Chondrocyte (in vitro differentiated cells): ENCODE measurements at regions not wholly inside any gene's neighbourhood (a gene's known extent, or its start where the extent isn't known, plus 50 kb on each side); places are given as distances from the start of the nearest gene placed in this dataset.

Experiments
- DNase-seq: peaks from one replicate; pipeline ENCODE4 v3.0.0; 2021; ENCODE audit warnings: mixed read lengths, low spot score
- H3K27ac Mint-ChIP-seq: one replicate; pipeline ENCODE4 v1.8.0; 2021; ENCODE audit warnings: mild to moderate bottlenecking, moderate library complexity, mixed read lengths; ENCODE audit not compliant: unreplicated experiment
- H3K27me3 Mint-ChIP-seq: 2 replicates; pipeline ENCODE4 v1.8.0; 2021; ENCODE audit warnings: low read depth, mixed read lengths
- H3K36me3 Mint-ChIP-seq: 2 replicates; pipeline ENCODE4 v1.8.0; 2021; ENCODE audit warnings: low read depth, mixed read lengths
- H3K4me1 Mint-ChIP-seq: 2 replicates; pipeline ENCODE4 v1.8.0; 2021; ENCODE audit warnings: low read depth, mild to moderate bottlenecking, mixed read lengths
- H3K4me3 Mint-ChIP-seq: one replicate; pipeline ENCODE4 v1.8.0; 2021; ENCODE audit warnings: mild to moderate bottlenecking, moderate library complexity, mixed read lengths; ENCODE audit not compliant: unreplicated experiment
- H3K9me3 Mint-ChIP-seq: 2 replicates; pipeline ENCODE4 v1.8.0; 2021; ENCODE audit warnings: low read depth, mixed read lengths
- CTCF ChIP-seq: fragments of 200-600 bp; sonication (generic); IDR thresholded peaks from 2 replicates; pipeline ENCODE4 v1.5.0; 2021; ENCODE audit warnings: antibody characterized with exemption, mild to moderate bottlenecking, moderate library complexity

GRCh38 chr10:8531116-8531515 is 476.6 kb downstream of the GATA3 start:
- no peaks in the 10 kb centered on the region for H3K4me1 Mint-ChIP-seq

GRCh38 chr10:8532647-8533046 is 478.2 kb downstream of the GATA3 start:
- no peak for DNase-seq
- no peak overlapping the region for H3K4me3 Mint-ChIP-seq
- H3K9me3 Mint-ChIP-seq: peaks cover 9% of the 10 kb centered on the region
- H3K36me3 Mint-ChIP-seq: no peaks in the 10 kb centered on the region
- no peaks in the 10 kb centered on the region for H3K4me1 Mint-ChIP-seq
- H3K27me3 Mint-ChIP-seq: no peaks in the 10 kb centered on the region
- TF ChIP-seq CTCF: no peak
- H3K27ac Mint-ChIP-seq: no peak overlapping the region

More at GRCh38 chr10:8531116-8531515, 476.6 kb downstream of the GATA3 start:
- Mint-ChIP-seq H3K9me3 (peaks cover 13% of the 10 kb centered on the region), H3K36me3 (no peaks in the 10 kb centered on the region), H3K27me3 (no peaks in the 10 kb centered on the region), H3K27ac (no peak overlapping the region), H3K4me3 (no peak overlapping the region)
- TF ChIP-seq CTCF: no peak
- no peak for DNase-seq

- H3K4me3 Mint-ChIP-seq: no peak overlapping the region
- no peaks in the 10 kb centered on the region for H3K27me3 Mint-ChIP-seq
- no peaks in the 10 kb centered on the region for H3K36me3 Mint-ChIP-seq
- no peak for DNase-seq
- no peaks in the 10 kb centered on the region for H3K4me1 Mint-ChIP-seq
- H3K27ac Mint-ChIP-seq: no peak overlapping the region
- H3K9me3 Mint-ChIP-seq: peaks cover 8% of the 10 kb centered on the region
- TF ChIP-seq CTCF: no peak
Measured at GRCh38 chr10:8533462-8533861, 479.0 kb downstream of the GATA3 start.

GRCh38 chr10:8534096-8534495 is 479.6 kb downstream of the GATA3 start:
- peaks cover 8% of the 10 kb centered on the region for H3K9me3 Mint-ChIP-seq
- no peaks in the 10 kb centered on the region for H3K4me1 Mint-ChIP-seq
- no peak overlapping the region for H3K27ac Mint-ChIP-seq
- no peak for DNase-seq
- no peak overlapping the region for H3K4me3 Mint-ChIP-seq
- no peak for TF ChIP-seq CTCF
- no peaks in the 10 kb centered on the region for H3K27me3 Mint-ChIP-seq
- no peaks in the 10 kb centered on the region for H3K36me3 Mint-ChIP-seq

GRCh38 chr10:8534891-8535290 is 480.4 kb downstream of the GATA3 start:
- Mint-ChIP-seq H3K27me3 (no peaks in the 10 kb centered on the region), H3K36me3 (no peaks in the 10 kb centered on the region), H3K4me3 (no peak overlapping the region), H3K27ac (no peak overlapping the region), H3K4me1 (no peaks in the 10 kb centered on the region), H3K9me3 (peaks cover 9% of the 10 kb centered on the region)
- no peak for TF ChIP-seq CTCF
- DNase-seq: no peak
